ENCODE measurements at regions not wholly inside any gene's neighbourhood (a gene's known extent, or its start where the extent isn't known, plus 50 kb on each side); places are given as distances from the start of the nearest gene placed in this dataset.

DNA sequence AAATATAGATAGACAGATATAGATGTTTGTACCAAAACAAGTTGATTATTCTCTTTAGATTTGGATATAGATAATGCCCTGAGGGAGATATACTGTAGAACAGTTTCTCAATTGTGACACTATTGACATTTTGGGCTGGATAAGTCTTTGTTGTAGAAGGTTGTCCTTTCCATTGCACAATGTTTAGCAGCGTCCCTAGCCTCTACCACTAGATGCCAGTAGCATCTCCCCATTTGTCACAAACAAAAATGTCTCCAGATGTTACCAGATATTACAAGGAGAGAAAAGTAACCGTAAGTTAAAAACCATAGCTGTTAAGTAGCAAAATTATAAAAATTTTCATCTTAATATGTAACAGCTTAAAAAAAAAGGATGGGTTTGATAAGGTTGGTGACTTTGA, 2595.3 kb downstream of the ARAP2 start:
- Histone ChIP-seq H4K5ac (ENCODE audit: insufficient read length, low read depth, low read length) (no peak overlapping the region), H3K18ac (ENCODE audit: insufficient read length, low read depth, low read length) (no peak overlapping the region), H3K4ac (ENCODE audit: low read depth, low read length) (no peak overlapping the region), H3K79me1 (ENCODE audit: insufficient read depth, low read depth, low read length, poor library complexity, severe bottlenecking) (no peaks in the 10 kb centered on the region), H3K14ac (ENCODE audit: insufficient read depth, low read length) (no peak overlapping the region), H4K91ac (ENCODE audit: insufficient read length, low read depth, low read length) (no peak overlapping the region), H3T11ph (ENCODE audit: low read length) (no peak overlapping the region), H2BK120ac (ENCODE audit: low read depth, low read length, poor library complexity, severe bottlenecking) (no peak overlapping the region), H4K8ac (replicated peaks; ENCODE audit: insufficient read length, low read depth, low read length) (no peak overlapping the region), H3K27me3 (ENCODE audit: insufficient read depth, low read length) (no peaks in the 10 kb centered on the region), H3K4me2 (ENCODE audit: insufficient read depth, insufficient read length, low read length) (no peak overlapping the region), H4K20me1 (ENCODE audit: control insufficient read depth, insufficient read depth, insufficient read length) (no peaks in the 10 kb centered on the region), H3K79me2 (ENCODE audit: insufficient read depth, low read length) (no peaks in the 10 kb centered on the region), H3K4me1 (ENCODE audit: insufficient read depth, low read length) (no peaks in the 10 kb centered on the region), H3K56ac (ENCODE audit: insufficient read length, low read depth, low read length) (no peak overlapping the region), H3K23me2 (ENCODE audit: insufficient read length, low read depth, low read length, poor library complexity, severe bottlenecking) (no peaks in the 10 kb centered on the region), H3K23ac (ENCODE audit: insufficient read length, low read depth, low read length) (no peak overlapping the region), H3K27ac (ENCODE audit: insufficient read length, low read depth, low read length) (no peak overlapping the region), H3K9ac (ENCODE audit: extremely low read depth, insufficient read length, low read length) (no peak overlapping the region), H2AFZ (ENCODE audit: low read length) (no peak overlapping the region), H2BK20ac (ENCODE audit: low read depth, low read length, poor library complexity, severe bottlenecking) (no peak overlapping the region), H2BK15ac (ENCODE audit: low read depth, low read length) (no peak overlapping the region), H2BK12ac (ENCODE audit: insufficient read length, low read depth, low read length) (no peak overlapping the region), H2BK5ac (ENCODE audit: insufficient read length, low read length) (no peak overlapping the region), H2AK5ac (ENCODE audit: insufficient read length, low read length) (no peak overlapping the region), H3K9me3 (ENCODE audit: control insufficient read depth, low read depth, low read length) (no peaks in the 10 kb centered on the region)
- Mint-ChIP-seq H3K4me3 (no peak overlapping the region), H3K27ac (no peak overlapping the region), H3K27me3 (ENCODE audit: low read depth) (no peaks in the 10 kb centered on the region), H3K4me1 (no peaks in the 10 kb centered on the region), H3K36me3 (ENCODE audit: insufficient read depth in 1 of 3, low read depth in 3 of 3) (no peaks in the 10 kb centered on the region; a peak in 2 of 7 replicates), H3K9me3 (no peaks in the 10 kb centered on the region)
- no CpG with 5 or more reads among the region's 2 CpGs for WGBS (ENCODE audit: extremely low coverage, insufficient read length, low lambda C conversion rate)
- no peak for DNase-seq
- TF ChIP-seq, protein P1, sequence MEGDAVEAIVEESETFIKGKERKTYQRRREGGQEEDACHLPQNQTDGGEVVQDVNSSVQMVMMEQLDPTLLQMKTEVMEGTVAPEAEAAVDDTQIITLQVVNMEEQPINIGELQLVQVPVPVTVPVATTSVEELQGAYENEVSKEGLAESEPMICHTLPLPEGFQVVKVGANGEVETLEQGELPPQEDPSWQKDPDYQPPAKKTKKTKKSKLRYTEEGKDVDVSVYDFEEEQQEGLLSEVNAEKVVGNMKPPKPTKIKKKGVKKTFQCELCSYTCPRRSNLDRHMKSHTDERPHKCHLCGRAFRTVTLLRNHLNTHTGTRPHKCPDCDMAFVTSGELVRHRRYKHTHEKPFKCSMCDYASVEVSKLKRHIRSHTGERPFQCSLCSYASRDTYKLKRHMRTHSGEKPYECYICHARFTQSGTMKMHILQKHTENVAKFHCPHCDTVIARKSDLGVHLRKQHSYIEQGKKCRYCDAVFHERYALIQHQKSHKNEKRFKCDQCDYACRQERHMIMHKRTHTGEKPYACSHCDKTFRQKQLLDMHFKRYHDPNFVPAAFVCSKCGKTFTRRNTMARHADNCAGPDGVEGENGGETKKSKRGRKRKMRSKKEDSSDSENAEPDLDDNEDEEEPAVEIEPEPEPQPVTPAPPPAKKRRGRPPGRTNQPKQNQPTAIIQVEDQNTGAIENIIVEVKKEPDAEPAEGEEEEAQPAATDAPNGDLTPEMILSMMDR (conservative IDR thresholded peaks at IDR 0.05): peak; percentile 72

Data from H9 (cell line).